Heart left ventricle (tissue), 16 donors: ENCODE measurements at regions not wholly inside any gene's neighbourhood (a gene's known extent, or its start where the extent isn't known, plus 50 kb on each side); places are given as distances from the start of the nearest gene placed in this dataset.

Experiments used
- ATAC-seq, 4 donors: fragments of 200-7000 bp; cut with Tn5 transposase; one replicate each; pipeline ENCODE4 v1.9.1; 2020 to 2022; ENCODE audit warnings: moderate library complexity in 4 of 4, mild to moderate bottlenecking in 3 of 4, moderate number of reproducible peaks in 1 of 4
- DNase-seq, 5 donors: peaks; one replicate each; pipeline ENCODE4 v3.0.0-alpha.2; 2020
- H3K27ac ChIP-seq, 12 donors: fragments of 200-600 bp; sonication (generic) in 4 of 12; one replicate each; pipeline versions ENCODE4 v1.5.0 to v1.8.0; 2016 to 2022; ENCODE audit warnings: mild to moderate bottlenecking in 2 of 12
- H3K27me3 ChIP-seq, 9 donors: fragments of 200-600 bp; sonication (generic) in 2 of 9; one replicate each; pipeline versions ENCODE4 v1.5.1 to v1.8.0; 2016 to 2022; ENCODE audit warnings: mild to moderate bottlenecking in 3 of 9
- H3K36me3 ChIP-seq, 9 donors: fragments of 200-600 bp; sonication (generic) in 2 of 9; one replicate each; pipeline versions ENCODE4 v1.5.0 to v1.8.0; 2018 to 2022; ENCODE audit warnings: mild to moderate bottlenecking in 2 of 9
- H3K4me1 ChIP-seq, 12 donors: fragments of 200-600 bp; sonication (generic) in 4 of 12; one replicate each; pipeline versions ENCODE4 v1.5.0 to v1.8.0; 2016 to 2022; ENCODE audit warnings: mild to moderate bottlenecking in 3 of 12
- H3K4me3 ChIP-seq, 12 donors: fragments of 200-600 bp; sonication (generic) in 4 of 12; one replicate each; pipeline versions ENCODE4 v1.5.0 to v1.8.0; 2017 to 2022; ENCODE audit warnings: mild to moderate bottlenecking in 9 of 12, moderate library complexity in 4 of 12
- H3K9me3 ChIP-seq, 12 donors: fragments of 200-600 bp; sonication (generic) in 4 of 12; one replicate each; pipeline versions ENCODE4 v1.5.0 to v1.8.0; 2016 to 2022; ENCODE audit warnings: mild to moderate bottlenecking in 1 of 12
- POLR2A ChIP-seq, 2 donors: fragments of 450-650 bp; IDR thresholded peaks; one replicate each; pipeline ENCODE4 v1.6.1; 2017; ENCODE audit warnings: antibody characterized with exemption in 2 of 2, mild to moderate bottlenecking in 2 of 2, moderate library complexity in 2 of 2
- WGBS, 4 donors: extraction: QIAGEN DNeasy Blood & Tissue Kit in 2 of 4; methylation state at CpG; one replicate each; pipeline versions ENCODE4 v1.1.5 to v1.1.7; 2013 to 2018; 5-methylcytosine and 5-hydroxymethylcytosine counted together
- intact Hi-C, 10 donors: fragments of 100-400 bp; cut with DNase I; formaldehyde crosslinking; loops; one replicate each; pipeline versions ENCODE4 v1.11.1 to v1.14.2; 2022
- TF ChIP-seq, protein P1 (sequence below), 12 donors: fragments of 200-600 bp; sonication (generic) in 4 of 12; IDR thresholded peaks; one replicate each; pipeline versions ENCODE4 v1.5.0 to v1.8.0; 2018 to 2022; ENCODE audit warnings: antibody characterized with exemption in 12 of 12, mild to moderate bottlenecking in 5 of 12
- donor health status: ischemic (EF 13 %, LVEDD 7.1; RV severe dilation, severe dysfunction).
- donor health status: healthy with polysubstance abuse.
- donor health status: DM: no; HTN: yes; CAD: no.
- donor health status: DM: no; HTN: no; CAD: no.
- donor health status: ischemic (EF 25% LVEDD 6.9; RV normal size, moderate dysfunction).
- donor health status: ischemic (EF 25% LVEDD 5.7; RV mildly dilated, moderate dysfunction).
- donor health status: healthy.
- donor health status: DM: yes; HTN: yes; CAD: no.
- donor health status: ischemic (EF 35%, LVEDD 5.7; RV mildly dilated, moderate dysfunction).
- donor health status: nonischemic (EF 11% LVEDD 7.7; RV severe dilation, severe dysfunction).
- donor health status: DM: yes; HTN: yes; CAD: no.
- donor health status: PGD.
- donor health status: ischemic (EF 29% LVEDD 5.4; RV normal size, mild dysfunction).
- donor health status: nonischemic (EF 23%, LVEDD 6.1; RV moderate dilation, normal function).

GRCh38 chr13:104404325-104404724 is 1338.1 kb upstream of the SLC10A2 start:
- DNase-seq (no peak), ATAC-seq (no peak)
- H3K9me3 ChIP-seq: peaks cover 0 to 4% (median 0%) of the 10 kb centered on the region in 12 donors
- TF ChIP-seq, protein P1, sequence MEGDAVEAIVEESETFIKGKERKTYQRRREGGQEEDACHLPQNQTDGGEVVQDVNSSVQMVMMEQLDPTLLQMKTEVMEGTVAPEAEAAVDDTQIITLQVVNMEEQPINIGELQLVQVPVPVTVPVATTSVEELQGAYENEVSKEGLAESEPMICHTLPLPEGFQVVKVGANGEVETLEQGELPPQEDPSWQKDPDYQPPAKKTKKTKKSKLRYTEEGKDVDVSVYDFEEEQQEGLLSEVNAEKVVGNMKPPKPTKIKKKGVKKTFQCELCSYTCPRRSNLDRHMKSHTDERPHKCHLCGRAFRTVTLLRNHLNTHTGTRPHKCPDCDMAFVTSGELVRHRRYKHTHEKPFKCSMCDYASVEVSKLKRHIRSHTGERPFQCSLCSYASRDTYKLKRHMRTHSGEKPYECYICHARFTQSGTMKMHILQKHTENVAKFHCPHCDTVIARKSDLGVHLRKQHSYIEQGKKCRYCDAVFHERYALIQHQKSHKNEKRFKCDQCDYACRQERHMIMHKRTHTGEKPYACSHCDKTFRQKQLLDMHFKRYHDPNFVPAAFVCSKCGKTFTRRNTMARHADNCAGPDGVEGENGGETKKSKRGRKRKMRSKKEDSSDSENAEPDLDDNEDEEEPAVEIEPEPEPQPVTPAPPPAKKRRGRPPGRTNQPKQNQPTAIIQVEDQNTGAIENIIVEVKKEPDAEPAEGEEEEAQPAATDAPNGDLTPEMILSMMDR (IDR thresholded peaks at IDR 0.05): no peak
- no peak for TF ChIP-seq POLR2A (IDR thresholded peaks at IDR 0.05)
- H3K36me3 ChIP-seq: no peaks in the 10 kb centered on the region
- H3K27me3 ChIP-seq: no peaks in the 10 kb centered on the region
- 24 to 42% (median 40%) methylated on average over 2 of the region's 2 CpGs for WGBS, 4 donors
- H3K27ac ChIP-seq: no peak overlapping the region
- no peak overlapping the region for H3K4me3 ChIP-seq
- intact Hi-C loops: loop anchor here in 1 of 10 donors (10.0 kb wide), 1 partner anchor 50 kb away; no protein-coding TSS in a partner anchor
- no peaks in the 10 kb centered on the region for H3K4me1 ChIP-seq

- Histone ChIP-seq H3K4me1 (no peaks in the 10 kb centered on the region), H3K9me3 (peaks cover 0 to 9% (median 0%) of the 10 kb centered on the region in 12 donors), H3K36me3 (no peaks in the 10 kb centered on the region), H3K27me3 (no peaks in the 10 kb centered on the region), H3K4me3 (no peak overlapping the region), H3K27ac (no peak overlapping the region)
- intact Hi-C loops: no loop called here
- DNase-seq (no peak), ATAC-seq (no peak)
- WGBS, 4 donors: 42 to 52% (median 47%) methylated on average over 2 of the region's 2 CpGs
- TF ChIP-seq, protein P1 (IDR thresholded peaks at IDR 0.05): no peak
- TF ChIP-seq POLR2A (IDR thresholded peaks at IDR 0.05): no peak
Observed at GRCh38 chr13:104389691-104390090, 1323.5 kb upstream of the SLC10A2 start.

- H3K4me3 ChIP-seq: no peak overlapping the region
- H3K4me1 ChIP-seq: no peaks in the 10 kb centered on the region
- no peaks in the 10 kb centered on the region for H3K36me3 ChIP-seq
- H3K27me3 ChIP-seq: no peaks in the 10 kb centered on the region
- WGBS, 4 donors: 63 to 84% (median 72%) methylated on average over 3 of the region's 3 CpGs
- TF ChIP-seq POLR2A (IDR thresholded peaks at IDR 0.05): no peak
- TF ChIP-seq, protein P1 (IDR thresholded peaks at IDR 0.05): no peak
- no peak for ATAC-seq
- intact Hi-C loops: no loop called here
- peaks cover 0 to 9% (median 0%) of the 10 kb centered on the region in 12 donors for H3K9me3 ChIP-seq
- no peak overlapping the region for H3K27ac ChIP-seq
- DNase-seq: no peak
Observed at GRCh38 chr13:104387510-104387909, 1321.3 kb upstream of the SLC10A2 start.

GRCh38 chr13:104385404-104385803 is 1319.2 kb upstream of the SLC10A2 start:
- Histone ChIP-seq H3K4me3 (no peak overlapping the region), H3K4me1 (no peaks in the 10 kb centered on the region), H3K27me3 (no peaks in the 10 kb centered on the region), H3K27ac (no peak overlapping the region), H3K36me3 (no peaks in the 10 kb centered on the region), H3K9me3 (peaks cover 0 to 8% (median 0%) of the 10 kb centered on the region in 12 donors)
- intact Hi-C loops: no loop called here
- DNase-seq: no peak
- TF ChIP-seq POLR2A (IDR thresholded peaks at IDR 0.05): no peak
- TF ChIP-seq, protein P1 (IDR thresholded peaks at IDR 0.05): no peak
- no peak for ATAC-seq
- WGBS, 4 donors: 75 to 80% (median 77%) methylated on average over 2 of the region's 2 CpGs
